ENCODE measurements at regions not wholly inside any gene's neighbourhood (a gene's known extent, or its start where the extent isn't known, plus 50 kb on each side); places are given as distances from the start of the nearest gene placed in this dataset.

- H3K27me3 Mint-ChIP-seq (ENCODE audit: low read depth in 2 of 2): peaks cover 23 to 37% of the 10 kb centered on the region in 2 donors
- no peak for DNase-seq
Observed at GRCh38 chr15:98025237-98025636, 64.7 kb downstream of the ARRDC4 start.

DNA sequence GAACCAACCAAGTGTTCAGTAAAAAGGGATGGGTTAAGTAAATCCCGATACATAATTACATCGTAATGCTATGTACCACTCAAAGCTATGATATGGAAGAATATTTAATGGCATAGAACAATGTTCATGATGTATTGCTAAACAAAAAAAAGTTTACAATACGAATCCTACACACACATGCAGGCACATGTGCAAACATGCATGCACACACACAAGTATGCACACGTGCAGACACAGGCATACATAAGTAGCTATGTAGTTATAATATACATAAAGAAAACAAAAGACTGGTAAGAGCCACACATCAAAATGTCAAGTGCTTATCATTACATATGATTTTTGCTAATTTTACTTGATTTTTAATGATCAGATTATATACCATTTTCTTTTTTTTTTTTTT is 74.2 kb downstream of the ARRDC4 start:
- no peaks in the 10 kb centered on the region for H3K36me3 Mint-ChIP-seq
- H3K27ac Mint-ChIP-seq: no peak overlapping the region
- H3K36me3 ChIP-seq (ENCODE audit: control insufficient read depth, insufficient read depth, low read length): no peaks in the 10 kb centered on the region
- no peaks in the 10 kb centered on the region for H3K27me3 ChIP-seq (ENCODE audit: control insufficient read depth, insufficient read depth, low read length)
- no peak for ATAC-seq
- peaks cover 0 to 7% of the 10 kb centered on the region in 2 donors for H3K27me3 Mint-ChIP-seq (ENCODE audit: low read depth in 2 of 2)
- no peaks in the 10 kb centered on the region for H3K4me1 Mint-ChIP-seq
- intact Hi-C loops (cut with micrococcal nuclease): no loop called here
- H3K27ac ChIP-seq (ENCODE audit: low read length): no peak overlapping the region
- H3K4me3 Mint-ChIP-seq: no peak overlapping the region
- TF ChIP-seq, protein P1, sequence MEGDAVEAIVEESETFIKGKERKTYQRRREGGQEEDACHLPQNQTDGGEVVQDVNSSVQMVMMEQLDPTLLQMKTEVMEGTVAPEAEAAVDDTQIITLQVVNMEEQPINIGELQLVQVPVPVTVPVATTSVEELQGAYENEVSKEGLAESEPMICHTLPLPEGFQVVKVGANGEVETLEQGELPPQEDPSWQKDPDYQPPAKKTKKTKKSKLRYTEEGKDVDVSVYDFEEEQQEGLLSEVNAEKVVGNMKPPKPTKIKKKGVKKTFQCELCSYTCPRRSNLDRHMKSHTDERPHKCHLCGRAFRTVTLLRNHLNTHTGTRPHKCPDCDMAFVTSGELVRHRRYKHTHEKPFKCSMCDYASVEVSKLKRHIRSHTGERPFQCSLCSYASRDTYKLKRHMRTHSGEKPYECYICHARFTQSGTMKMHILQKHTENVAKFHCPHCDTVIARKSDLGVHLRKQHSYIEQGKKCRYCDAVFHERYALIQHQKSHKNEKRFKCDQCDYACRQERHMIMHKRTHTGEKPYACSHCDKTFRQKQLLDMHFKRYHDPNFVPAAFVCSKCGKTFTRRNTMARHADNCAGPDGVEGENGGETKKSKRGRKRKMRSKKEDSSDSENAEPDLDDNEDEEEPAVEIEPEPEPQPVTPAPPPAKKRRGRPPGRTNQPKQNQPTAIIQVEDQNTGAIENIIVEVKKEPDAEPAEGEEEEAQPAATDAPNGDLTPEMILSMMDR (IDR thresholded peaks at IDR 0.05): no peak
- H3K4me1 ChIP-seq (ENCODE audit: control insufficient read depth, insufficient read depth, low read length): no peaks in the 10 kb centered on the region
- DNase-seq: no peak
- no peak overlapping the region for H3K4me3 ChIP-seq (ENCODE audit: low read length)
- H3K9me3 Mint-ChIP-seq: no peaks in the 10 kb centered on the region
- WGBS (ENCODE audit: insufficient coverage): no CpG with 5 or more reads among the region's 4 CpGs
- H3K9me3 ChIP-seq (ENCODE audit: control insufficient read depth, insufficient read depth, low read length): no peaks in the 10 kb centered on the region

More at GRCh38 chr15:98025237-98025636, 64.7 kb downstream of the ARRDC4 start:
- H3K4me1 Mint-ChIP-seq: no peaks in the 10 kb centered on the region
- H3K4me3 ChIP-seq (ENCODE audit: low read length): no peak overlapping the region
- intact Hi-C loops (cut with micrococcal nuclease): no loop called here
- no peaks in the 10 kb centered on the region for H3K36me3 Mint-ChIP-seq
- H3K4me3 Mint-ChIP-seq: no peak overlapping the region
- no peak for ATAC-seq
- H3K27ac ChIP-seq (ENCODE audit: low read length): no peak overlapping the region
- no peaks in the 10 kb centered on the region for H3K36me3 ChIP-seq (ENCODE audit: control insufficient read depth, insufficient read depth, low read length)
- H3K9me3 ChIP-seq (ENCODE audit: control insufficient read depth, insufficient read depth, low read length): no peaks in the 10 kb centered on the region
- WGBS (ENCODE audit: insufficient coverage): 76% methylated on average over 2 of the region's 2 CpGs
- peaks cover 0 to 3% of the 10 kb centered on the region in 2 donors for H3K9me3 Mint-ChIP-seq
- H3K27ac Mint-ChIP-seq: no peak overlapping the region
- TF ChIP-seq, protein P1 (IDR thresholded peaks at IDR 0.05): no peak
- no peaks in the 10 kb centered on the region for H3K4me1 ChIP-seq (ENCODE audit: control insufficient read depth, insufficient read depth, low read length)
- H3K27me3 ChIP-seq (ENCODE audit: control insufficient read depth, insufficient read depth, low read length): no peaks in the 10 kb centered on the region

DNA sequence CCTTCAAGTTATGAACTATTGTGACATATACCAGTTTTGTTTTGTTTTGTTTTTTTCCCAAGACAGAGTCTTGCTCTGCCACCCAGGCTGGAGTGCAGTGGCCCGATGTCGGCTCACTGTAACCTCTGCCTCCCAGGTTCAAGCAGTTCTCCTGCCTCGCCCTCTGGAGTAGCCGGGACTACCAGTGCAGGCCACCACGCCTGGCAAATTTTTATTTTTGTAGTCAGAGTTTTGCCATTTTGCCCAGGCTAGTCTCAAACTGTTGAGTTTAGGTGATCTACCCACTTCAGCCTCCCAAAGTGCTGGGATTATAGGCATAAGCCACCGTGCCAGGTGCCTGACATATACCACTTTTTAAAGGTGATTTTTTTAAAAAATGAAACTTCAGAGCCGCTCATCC is 74.6 kb downstream of the ARRDC4 start:
- TF ChIP-seq, protein P1 (IDR thresholded peaks at IDR 0.05): no peak
- Mint-ChIP-seq H3K4me1 (no peaks in the 10 kb centered on the region), H3K36me3 (no peaks in the 10 kb centered on the region), H3K27ac (no peak overlapping the region), H3K4me3 (no peak overlapping the region), H3K27me3 (ENCODE audit: low read depth in 2 of 2) (peaks cover 0 to 7% of the 10 kb centered on the region in 2 donors), H3K9me3 (no peaks in the 10 kb centered on the region)
- H3K4me3 ChIP-seq (ENCODE audit: low read length): no peak overlapping the region
- H3K4me1 ChIP-seq (ENCODE audit: control insufficient read depth, insufficient read depth, low read length): no peaks in the 10 kb centered on the region
- 96% methylated on average over 7 of the region's 7 CpGs for WGBS (ENCODE audit: insufficient coverage)
- no peaks in the 10 kb centered on the region for H3K9me3 ChIP-seq (ENCODE audit: control insufficient read depth, insufficient read depth, low read length)
- intact Hi-C loops (cut with micrococcal nuclease): no loop called here
- DNase-seq: no peak
- no peak for ATAC-seq
- H3K27me3 ChIP-seq (ENCODE audit: control insufficient read depth, insufficient read depth, low read length): no peaks in the 10 kb centered on the region
- no peak overlapping the region for H3K27ac ChIP-seq (ENCODE audit: low read length)
- H3K36me3 ChIP-seq (ENCODE audit: control insufficient read depth, insufficient read depth, low read length): no peaks in the 10 kb centered on the region

GRCh38 chr15:98035577-98036010 is 75.1 kb downstream of the ARRDC4 start:
- Histone ChIP-seq H3K4me1 (ENCODE audit: control insufficient read depth, insufficient read depth, low read length) (no peaks in the 10 kb centered on the region), H3K4me3 (ENCODE audit: low read length) (no peak overlapping the region), H3K27ac (ENCODE audit: low read length) (no peak overlapping the region), H3K27me3 (ENCODE audit: control insufficient read depth, insufficient read depth, low read length) (no peaks in the 10 kb centered on the region), H3K9me3 (ENCODE audit: control insufficient read depth, insufficient read depth, low read length) (no peaks in the 10 kb centered on the region), H3K36me3 (ENCODE audit: control insufficient read depth, insufficient read depth, low read length) (no peaks in the 10 kb centered on the region)
- Mint-ChIP-seq H3K4me3 (no peak overlapping the region), H3K9me3 (no peaks in the 10 kb centered on the region), H3K36me3 (no peaks in the 10 kb centered on the region), H3K27ac (no peak overlapping the region), H3K4me1 (no peaks in the 10 kb centered on the region), H3K27me3 (ENCODE audit: low read depth in 2 of 2) (peaks cover 0 to 7% of the 10 kb centered on the region in 2 donors)
- intact Hi-C loops (cut with micrococcal nuclease): no loop called here
- TF ChIP-seq, protein P1 (IDR thresholded peaks at IDR 0.05): no peak
- DNase-seq (no peak), ATAC-seq (no peak)
- WGBS (ENCODE audit: insufficient coverage): 96% methylated on average over 2 of the region's 2 CpGs

All from natural killer cell (primary cell).